ENCODE measurements at regions not wholly inside any gene's neighbourhood (a gene's known extent, or its start where the extent isn't known, plus 50 kb on each side); places are given as distances from the start of the nearest gene placed in this dataset.

DNA sequence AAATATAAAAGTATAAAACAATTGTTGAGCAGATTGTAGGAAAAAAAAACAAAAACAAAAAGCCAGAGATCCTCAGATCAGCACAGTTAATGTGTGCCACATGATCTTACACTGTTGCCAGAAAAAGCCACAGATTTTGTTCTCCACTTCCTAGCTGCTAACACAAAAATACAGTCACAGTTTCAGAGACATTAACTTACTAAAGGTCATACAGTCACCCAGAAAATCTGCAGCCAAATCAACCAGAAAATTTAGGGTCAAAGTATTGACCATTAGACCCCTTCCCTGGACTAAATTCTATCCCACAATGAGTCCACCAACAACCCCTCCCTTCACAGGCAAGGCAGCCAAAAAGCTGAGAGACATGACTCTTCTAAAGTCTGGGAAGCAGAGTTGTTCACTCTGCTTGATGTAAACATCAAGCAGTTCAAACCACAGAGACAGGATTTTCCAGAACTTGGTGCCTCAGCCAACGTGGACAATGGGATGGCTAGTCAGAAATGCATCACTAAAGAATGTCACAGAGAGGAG is 59.1 kb downstream of the SST start:
- TF ChIP-seq MAX (CRISPR knock-in tag; IDR thresholded peaks at IDR 0.05) (no peak), ESRRA (IDR thresholded peaks at IDR 0.05; ENCODE audit: borderline replicate concordance, low read depth) (no peak)

All from K562 (cell line).